GM23338 (cell line): ENCODE measurements at regions not wholly inside any gene's neighbourhood (a gene's known extent, or its start where the extent isn't known, plus 50 kb on each side); places are given as distances from the start of the nearest gene placed in this dataset.

Experiments
- ATAC-seq: fragments of 200-7000 bp; cut with Tn5 transposase; 3 replicates; pipeline ENCODE4 v1.9.1; 2020
- DNase-seq: peaks from one replicate; pipeline ENCODE4 v3.0.0-alpha.2; 2015; ENCODE audit warnings: low spot score
- H2AFZ ChIP-seq: fragments of 200-600 bp; sonication (generic); 2 replicates; pipeline ENCODE4 v1.8.0; 2016; ENCODE audit warnings: antibody characterized with exemption, mild to moderate bottlenecking, moderate library complexity
- H3F3A ChIP-seq: fragments of 200-600 bp; sonication (generic); replicated peaks from 2 replicates; pipeline ENCODE4 v1.8.0; 2017; ENCODE audit warnings: antibody characterized with exemption, mixed run types, low read depth
- H3K27ac ChIP-seq: fragments of 200-600 bp; sonication (generic); 2 replicates; pipeline ENCODE4 v1.6.1; 2016; ENCODE audit warnings: low read depth
- H3K27me3 ChIP-seq: fragments of 200-600 bp; sonication (generic); 2 replicates; pipeline ENCODE4 v1.8.0; 2016; ENCODE audit warnings: mild to moderate bottlenecking, mixed run types, moderate library complexity; ENCODE audit not compliant: insufficient read depth
- H3K36me3 ChIP-seq: fragments of 200-600 bp; sonication (generic); 2 replicates; pipeline ENCODE4 v1.8.0; 2016; ENCODE audit warnings: mild to moderate bottlenecking; ENCODE audit not compliant: insufficient read depth
- H3K4me1 ChIP-seq: fragments of 200-600 bp; sonication (generic); 2 replicates; pipeline ENCODE4 v1.8.0; 2016; ENCODE audit warnings: mild to moderate bottlenecking, moderate library complexity; ENCODE audit not compliant: insufficient read depth
- H3K4me2 ChIP-seq: fragments of 200-600 bp; sonication (generic); 2 replicates; pipeline ENCODE4 v1.7.1; 2017; ENCODE audit warnings: mixed run types
- H3K4me3 ChIP-seq: fragments of 200-600 bp; sonication (generic); 2 replicates; pipeline ENCODE4 v1.6.1; 2016; ENCODE audit warnings: mixed run types
- H3K79me2 ChIP-seq: fragments of 200-600 bp; sonication (generic); replicated peaks from 2 replicates; pipeline ENCODE4 v1.8.0; 2017; ENCODE audit warnings: mild to moderate bottlenecking; ENCODE audit not compliant: insufficient read depth
- H3K9me2 ChIP-seq: fragments of 200-600 bp; sonication (generic); 2 replicates; pipeline ENCODE4 v1.8.0; 2017; ENCODE audit not compliant: insufficient read depth
- H4K20me1 ChIP-seq: fragments of 200-600 bp; sonication (generic); replicated peaks from 2 replicates; pipeline ENCODE4 v1.8.0; 2017; ENCODE audit warnings: mild to moderate bottlenecking; ENCODE audit not compliant: insufficient read depth
- H3K27ac Mint-ChIP-seq: 2 replicates; pipeline ENCODE4 v1.8.0; 2020; ENCODE audit warnings: inconsistent platforms, mild to moderate bottlenecking, moderate library complexity, mixed read lengths
- H3K27me3 Mint-ChIP-seq: 3 replicates; pipeline ENCODE4 v1.8.0; 2022; ENCODE audit warnings: low read depth, mild to moderate bottlenecking, moderate library complexity, mixed read lengths, inconsistent platforms; ENCODE audit not compliant: insufficient read depth, poor library complexity
- H3K36me3 Mint-ChIP-seq: 3 replicates; pipeline ENCODE4 v1.8.0; 2021; ENCODE audit warnings: low read depth, mild to moderate bottlenecking, inconsistent platforms, moderate library complexity, mixed read lengths
- H3K4me1 Mint-ChIP-seq: 3 replicates; pipeline ENCODE4 v1.8.0; 2020; ENCODE audit warnings: mild to moderate bottlenecking, inconsistent platforms, mixed read lengths
- H3K4me3 Mint-ChIP-seq: 3 replicates; pipeline ENCODE4 v1.8.0; 2021; ENCODE audit warnings: moderate library complexity, mild to moderate bottlenecking, inconsistent platforms, mixed read lengths
- H3K9me3 Mint-ChIP-seq: 3 replicates; pipeline ENCODE4 v1.8.0; 2020; ENCODE audit warnings: moderate library complexity, mild to moderate bottlenecking, inconsistent platforms, mixed read lengths
- CREB1 ChIP-seq: fragments of 250-450 bp; sonication (Bioruptor Pico); IDR thresholded peaks from 2 replicates; pipeline ENCODE4 v1.5.0; 2020; ENCODE audit warnings: low read depth, mild to moderate bottlenecking, moderate library complexity
- CTCF ChIP-seq, 2 experiments: fragments of 200-600 bp in 1 of 2; sonication (generic) in 1 of 2; conservative IDR thresholded peaks; 2 replicates each; pipeline versions ENCODE4 v1.5.1 to v1.6.1; 2016 to 2017; ENCODE audit warnings: antibody characterized with exemption in 2 of 2, low read depth in 2 of 2, mild to moderate bottlenecking in 2 of 2, moderate library complexity in 1 of 2
- ETS1 ChIP-seq: IDR thresholded peaks from 2 replicates; pipeline ENCODE4 v1.6.1; 2016; ENCODE audit warnings: antibody characterized with exemption
- EZH2 ChIP-seq: fragments of 200-600 bp; sonication (generic); IDR thresholded peaks from one replicate; pipeline ENCODE4 v1.8.0; 2017; ENCODE audit warnings: antibody characterized with exemption, mild to moderate bottlenecking, low read depth; ENCODE audit not compliant: unreplicated experiment
- EZH2phosphoT487 ChIP-seq: fragments of 200-600 bp; sonication (generic); IDR thresholded peaks from one replicate; pipeline ENCODE4 v1.8.1; 2018; ENCODE audit warnings: antibody characterized with exemption; ENCODE audit not compliant: unreplicated experiment
- JUNB ChIP-seq: IDR thresholded peaks from one replicate; pipeline ENCODE4 v1.6.1; 2016; ENCODE audit warnings: antibody characterized with exemption; ENCODE audit not compliant: unreplicated experiment
- NANOG ChIP-seq: IDR thresholded peaks from 2 replicates; pipeline ENCODE4 v1.6.1; 2016; ENCODE audit warnings: antibody characterized with exemption, borderline replicate concordance
- POLR2AphosphoS5 ChIP-seq: IDR thresholded peaks from 2 replicates; pipeline ENCODE4 v1.6.1; 2016; ENCODE audit warnings: antibody characterized with exemption, low read depth
- STAT1 ChIP-seq: IDR thresholded peaks from one replicate; pipeline ENCODE4 v1.6.1; 2016; ENCODE audit warnings: antibody characterized with exemption; ENCODE audit not compliant: unreplicated experiment
- ZNF331 ChIP-seq: fragments of 250-450 bp; sonication (Bioruptor Pico); IDR thresholded peaks from 2 replicates; pipeline ENCODE4 v1.5.0; 2020; ENCODE audit warnings: low read depth, mild to moderate bottlenecking, moderate library complexity
- ZNF462 ChIP-seq: fragments of 250-450 bp; sonication (Bioruptor Pico); IDR thresholded peaks from 2 replicates; pipeline ENCODE4 v1.5.0; 2020; ENCODE audit warnings: mild to moderate bottlenecking, moderate library complexity

GRCh38 chr12:85632390-85632789 lies 203.8 kb downstream of the RASSF9 start (continued):
- TF ChIP-seq EZH2 (no peak), EZH2phosphoT487 (no peak), ETS1 (no peak), CTCF (conservative IDR thresholded peaks at IDR 0.05; ENCODE audit: low read depth in 2 of 2) (no peak), ZNF331 (no peak)

- Mint-ChIP-seq H3K27me3 (no peaks in the 10 kb centered on the region), H3K4me3 (no peak overlapping the region), H3K4me1 (no peaks in the 10 kb centered on the region), H3K9me3 (no peaks in the 10 kb centered on the region; the same call in 2 of the 3 replicates), H3K36me3 (no peaks in the 10 kb centered on the region), H3K27ac (no peak overlapping the region)
- H3K9me2 ChIP-seq: no peaks in the 10 kb centered on the region
- H3K4me1 ChIP-seq: no peaks in the 10 kb centered on the region
- no peak overlapping the region for H2AFZ ChIP-seq
- DNase-seq (no peak), ATAC-seq (no peak)
- H4K20me1 ChIP-seq: no peaks in the 10 kb centered on the region
- no peak overlapping the region for H3K27ac ChIP-seq
- H3F3A ChIP-seq: no peaks in the 10 kb centered on the region
- H3K79me2 ChIP-seq: no peaks in the 10 kb centered on the region
- no peaks in the 10 kb centered on the region for H3K27me3 ChIP-seq
- H3K36me3 ChIP-seq: no peaks in the 10 kb centered on the region
- H3K4me3 ChIP-seq: no peak overlapping the region
- no peak overlapping the region for H3K4me2 ChIP-seq
- TF ChIP-seq CTCF (conservative IDR thresholded peaks at IDR 0.05; ENCODE audit: low read depth in 2 of 2) (no peak), EZH2 (no peak), POLR2AphosphoS5 (no peak), NANOG (no peak), STAT1 (no peak), JUNB (no peak), ZNF331 (no peak), CREB1 (CRISPR knock-in tag) (no peak), ZNF462 (CRISPR knock-in tag) (no peak)
Observed at GRCh38 chr12:85633491-85633890, 202.7 kb downstream of the RASSF9 start.
